ENCODE measurements at regions not wholly inside any gene's neighbourhood (a gene's known extent, or its start where the extent isn't known, plus 50 kb on each side); places are given as distances from the start of the nearest gene placed in this dataset.
"Not testable (repeated sequence)": the region's sequence is repeated elsewhere in the genome, so short reads cannot be mapped to it uniquely, and the experiment has no call there.

DNA sequence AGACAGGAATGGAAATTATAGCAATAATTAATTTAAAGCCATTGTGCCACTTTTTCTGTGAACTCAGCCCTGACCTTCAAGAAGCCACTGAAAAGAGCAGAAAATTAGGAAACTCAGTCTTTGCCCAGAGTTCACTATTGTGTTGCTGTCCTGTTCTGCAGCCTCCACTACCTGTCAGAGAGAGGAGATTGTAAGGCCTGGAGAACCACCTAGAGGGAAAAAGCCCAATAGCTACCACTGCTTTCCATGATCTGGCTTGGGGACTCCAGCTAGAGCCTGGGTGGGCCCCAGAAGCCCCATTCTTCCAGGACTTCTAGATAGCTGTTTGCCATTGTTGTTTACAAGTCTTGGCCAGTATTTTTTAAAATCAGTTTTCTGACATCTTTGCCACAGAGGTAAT, 176.1 kb upstream of the KLF7 start (continued):
- TF ChIP-seq NFYA (IDR thresholded peaks at IDR 0.05; ENCODE audit: borderline replicate concordance, low read depth, low read length) (no peak), CREB1 (IDR thresholded peaks at IDR 0.05; ENCODE audit: low read depth) (no peak), SREBF1 (IDR thresholded peaks at IDR 0.05; ENCODE audit: low read length) (no peak), MXI1 (IDR thresholded peaks at IDR 0.05; ENCODE audit: low read depth, low read length) (no peak)

DNA sequence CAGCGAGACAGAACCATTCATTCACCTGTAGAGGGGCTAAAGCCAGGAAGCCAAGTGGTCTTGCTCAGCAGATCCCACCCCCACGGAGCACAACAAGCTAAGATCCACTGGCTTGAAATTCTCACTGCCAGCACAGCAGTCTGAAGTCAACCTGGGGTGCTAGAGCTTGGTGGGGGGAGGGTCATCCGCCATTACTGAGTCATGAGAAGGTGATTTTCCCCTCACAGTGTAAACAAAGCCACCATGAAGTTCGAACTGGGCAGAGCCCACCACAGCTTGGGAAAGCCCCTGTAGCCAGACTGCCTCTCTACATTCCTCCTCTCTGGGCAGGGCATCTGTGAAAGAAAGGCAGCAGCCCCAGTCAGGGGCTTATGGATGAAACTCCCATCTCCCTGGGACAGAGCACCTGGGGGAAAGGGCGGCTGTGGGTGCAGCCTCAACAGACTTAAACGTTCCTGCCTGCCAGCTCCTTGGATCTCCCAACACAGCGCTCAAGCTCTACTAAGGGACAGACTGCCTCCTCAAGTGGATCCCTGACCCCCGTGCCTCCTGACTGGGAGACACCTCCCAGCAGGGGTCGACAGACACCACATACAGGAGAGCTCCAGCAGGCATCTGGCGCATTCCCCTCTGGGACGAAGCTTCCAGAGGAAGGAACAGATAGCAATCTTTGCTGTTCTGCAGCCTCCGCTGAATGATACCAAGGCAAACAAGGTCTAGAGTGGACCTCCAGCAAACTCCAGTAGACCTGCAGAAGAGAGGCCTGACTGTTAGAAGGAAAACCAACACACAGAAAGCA, 179.0 kb upstream of the KLF7 start:
- peak; percentile 23 for ATAC-seq
- POLR2A ChIA-PET, result interaction anchor here (0.9 to 1.0 kb wide), 2 partner anchors 8 to 12 kb away, joined by 3 to 4 read pairs; no protein-coding TSS in a partner anchor
- H3K4me1 ChIP-seq (ENCODE audit: control insufficient read depth, insufficient read depth, low read length); H3K36me3 ChIP-seq (ENCODE audit: control insufficient read depth in 2 of 2, insufficient read depth in 2 of 2, low read length in 1 of 2); BruUV-seq (replicated peaks); H3K4me3 ChIP-seq; H3K9me3 ChIP-seq (replicated peaks; ENCODE audit: control insufficient read depth, insufficient read depth, low read length); DNase-seq (ENCODE audit: low read depth, low spot score); intact Hi-C loops (cut with micrococcal nuclease; ENCODE audit: unreplicated experiment); H3K27me3 ChIP-seq (replicated peaks in 1 of 2; ENCODE audit: control insufficient read depth in 2 of 2, insufficient read depth in 2 of 2, low read length in 1 of 2); H2AFZ ChIP-seq (ENCODE audit: control insufficient read depth, low read depth, low read length); H3K4me2 ChIP-seq (ENCODE audit: control insufficient read depth, insufficient read depth); H3K9ac ChIP-seq (ENCODE audit: control insufficient read depth, insufficient read depth, low read length); H3K27ac ChIP-seq (ENCODE audit: control insufficient read depth, insufficient read depth); H3K79me2 ChIP-seq (ENCODE audit: control insufficient read depth, insufficient read depth, low read length); FAIRE-seq; H4K20me1 ChIP-seq (ENCODE audit: control insufficient read depth, insufficient read depth): not testable (repeated sequence)
- RAD21 ChIA-PET (ENCODE audit: unreplicated experiment), result interaction anchor here (0.6 to 1.3 kb wide), 6 partner anchors 9 to 165 kb away, joined by 3 to 5 read pairs (median 3); no protein-coding TSS in a partner anchor
- TF ChIP-seq YY1 (IDR thresholded peaks at IDR 0.05; ENCODE audit: low read depth, low read length), result peak; percentile 81
- CTCF ChIA-PET, result interaction anchor here (0.6 to 1.2 kb wide), 4 partner anchors 8 to 545 kb away, joined by 3 to 6 read pairs (median 3); no protein-coding TSS in a partner anchor
- in situ Hi-C loops (cut with MboI), result loop anchor here (25.0 kb wide), 1 partner anchor 1632 kb away; no protein-coding TSS in a partner anchor
- 68% methylated on average over 12 of the region's 12 CpGs for WGBS (ENCODE audit: insufficient coverage, insufficient replicate concordance, low lambda C conversion rate, missing lambda C conversion rate)
- SMC1A ChIA-PET (ENCODE audit: uncharacterized antibody, unreplicated experiment), result interaction anchor here (1.0 to 2.5 kb wide), 6 partner anchors 9 to 123 kb away, joined by 3 to 15 read pairs (median 3); no protein-coding TSS in a partner anchor

Data from GM12878 (cell line).